Endothelial cell of umbilical vein (primary cell): ENCODE measurements at regions not wholly inside any gene's neighbourhood (a gene's known extent, or its start where the extent isn't known, plus 50 kb on each side); places are given as distances from the start of the nearest gene placed in this dataset.
"Not testable (repeated sequence)": the region's sequence is repeated elsewhere in the genome, so short reads cannot be mapped to it uniquely, and the experiment has no call there.

Source experiments
- CTCF ChIP-seq, 2 donors: IDR thresholded peaks; 1 replicate in 1 of 2; 2 replicates in 1 of 2; pipeline ENCODE4 v1.5.1; 2011; ENCODE audit warnings: low read length in 2 of 2, mild to moderate bottlenecking in 2 of 2, moderate library complexity in 2 of 2, control low read depth in 1 of 2, inconsistent platforms in 1 of 2, low read depth in 1 of 2; ENCODE audit not compliant: insufficient read depth in 1 of 2; ENCODE audit errors: extremely low read depth in 1 of 2
- EZH2 ChIP-seq: IDR thresholded peaks from 2 replicates; pipeline ENCODE4 v1.6.1; 2012; ENCODE audit warnings: borderline replicate concordance, low read depth, mild to moderate bottlenecking, moderate library complexity, low read length, inconsistent platforms; ENCODE audit not compliant: severe bottlenecking
- FOS ChIP-seq: IDR thresholded peaks from 2 replicates; pipeline ENCODE4 v1.6.1; 2011; ENCODE audit warnings: mild to moderate bottlenecking, low read length, moderate library complexity, borderline replicate concordance; ENCODE audit not compliant: insufficient read depth
- GATA2 ChIP-seq: IDR thresholded peaks from 2 replicates; pipeline ENCODE4 v1.7.0; 2011; ENCODE audit warnings: low read depth, mild to moderate bottlenecking, moderate library complexity, mixed read lengths, low read length; ENCODE audit not compliant: insufficient read length, insufficient read depth
- MAX ChIP-seq: IDR thresholded peaks from 2 replicates; pipeline ENCODE4 v1.6.1; 2011; ENCODE audit not compliant: insufficient read depth, insufficient read length
- POLR2A ChIP-seq: IDR thresholded peaks from 2 replicates; pipeline ENCODE4 v1.6.1; 2012; ENCODE audit warnings: low read depth, mild to moderate bottlenecking, control low read depth, low read length

DNA sequence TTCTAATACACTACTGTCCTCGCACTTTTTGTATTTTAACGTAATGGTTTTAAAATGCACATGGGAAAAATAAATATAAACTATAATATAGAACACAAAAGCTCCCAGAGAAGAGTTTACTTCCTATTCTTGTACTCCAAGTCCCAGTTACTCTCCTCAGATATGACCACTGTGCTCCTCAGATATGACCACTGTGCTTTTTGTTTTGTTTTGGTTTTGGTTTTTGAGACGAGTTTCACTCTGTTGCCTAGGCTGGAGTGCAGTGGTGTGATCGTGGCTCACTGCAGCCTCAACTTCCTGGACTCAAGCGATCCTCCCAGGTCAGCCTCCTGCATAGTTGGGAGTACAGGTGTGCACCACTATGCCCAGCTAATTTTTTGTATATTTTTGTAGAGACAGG is 76.8 kb upstream of the NBPF11 start:
- TF ChIP-seq MAX; EZH2; GATA2; POLR2A; CTCF (IDR thresholded peaks at IDR 0.05; ENCODE audit: extremely low read depth in 1 of 2, insufficient read depth in 1 of 2, low read depth in 1 of 2, low read length in 2 of 2); FOS: not testable (repeated sequence)
